IPS-NIHi11 (cell line): ENCODE measurements at regions not wholly inside any gene's neighbourhood (a gene's known extent, or its start where the extent isn't known, plus 50 kb on each side); places are given as distances from the start of the nearest gene placed in this dataset.

ENCODE experiments used
- DNase-seq: peaks from one replicate; pipeline ENCODE4 v3.0.0; 2012; ENCODE audit warnings: mixed read lengths, low spot score

GRCh38 chr5:148950471-148950863, 112.4 kb downstream of the SH3TC2 start:
- no peak for DNase-seq

- DNase-seq = no peak
These were observed 112.0 kb downstream of the SH3TC2 start for GRCh38 chr5:148950892-148951291.

- DNase-seq = peak; percentile 36
These were observed 111.2 kb downstream of the SH3TC2 start for GRCh38 chr5:148951612-148952011.

GRCh38 chr5:148952097-148952867, 110.6 kb downstream of the SH3TC2 start:
- no peak for DNase-seq

- DNase-seq = no peak
These were observed 109.2 kb downstream of the SH3TC2 start for GRCh38 chr5:148953711-148954110.
